HEK293 (cell line): ENCODE measurements at regions not wholly inside any gene's neighbourhood (a gene's known extent, or its start where the extent isn't known, plus 50 kb on each side); places are given as distances from the start of the nearest gene placed in this dataset.

Source experiments
- CTCF ChIP-seq: fragments of 450-650 bp; formaldehyde crosslinking; IDR thresholded peaks from 2 replicates; pipeline ENCODE4 v1.5.1; 2016; ENCODE audit warnings: missing biosample characterization, missing genetic modification characterization
- GLIS2 ChIP-seq: fragments of 450-650 bp; formaldehyde crosslinking; IDR thresholded peaks from 2 replicates; pipeline ENCODE4 v1.5.1; 2016; ENCODE audit warnings: missing biosample characterization, missing genetic modification characterization
- OSR2 ChIP-seq: fragments of 450-650 bp; formaldehyde crosslinking; IDR thresholded peaks from 2 replicates; pipeline ENCODE4 v1.5.1; 2016; ENCODE audit warnings: missing biosample characterization, missing genetic modification characterization
- YY1 ChIP-seq: fragments of 450-650 bp; formaldehyde crosslinking; IDR thresholded peaks from 2 replicates; pipeline ENCODE4 v1.5.1; 2018; ENCODE audit warnings: missing biosample characterization, missing genetic modification characterization
- ZBTB21 ChIP-seq: fragments of 450-650 bp; formaldehyde crosslinking; IDR thresholded peaks from 2 replicates; pipeline ENCODE4 v1.5.1; 2017; ENCODE audit warnings: missing biosample characterization, missing genetic modification characterization
- ZNF175 ChIP-seq: fragments of 450-650 bp; formaldehyde crosslinking; IDR thresholded peaks from 2 replicates; pipeline ENCODE4 v1.5.1; 2016; ENCODE audit warnings: missing biosample characterization, missing genetic modification characterization

- TF ChIP-seq CTCF (tag by site-specific recombination) (no peak), ZBTB21 (tag by site-specific recombination) (no peak), ZNF175 (tag by site-specific recombination) (no peak), OSR2 (tag by site-specific recombination) (no peak), YY1 (no peak), GLIS2 (tag by site-specific recombination) (no peak)
Measured at GRCh38 chr21:16408280-16408679, 678.5 kb downstream of the USP25 start.
